HEK293 (cell line): ENCODE measurements at regions not wholly inside any gene's neighbourhood (a gene's known extent, or its start where the extent isn't known, plus 50 kb on each side); places are given as distances from the start of the nearest gene placed in this dataset.

ENCODE experiments used
- CTCF ChIA-PET: fragments of 350-600 bp; formaldehyde crosslinking; extraction: SDS; loops from one replicate; lab custom pipeline; 2021; ENCODE audit warnings: antibody characterized with exemption; lab: Yijun Ruan, JAX
- POLR2A ChIA-PET: fragments of 300-600 bp; formaldehyde crosslinking; extraction: SDS; loops from one replicate; lab custom pipeline; 2020; ENCODE audit warnings: antibody characterized with exemption, inconsistent platforms; lab: Yijun Ruan, JAX
- H3K27ac ChIP-seq: fragments of 200-500 bp; sonication (Bioruptor generic); 2 replicates; pipeline ENCODE4 v1.5.1; 2014; ENCODE audit warnings: low read depth, low read length, control low read depth, inconsistent platforms; ENCODE audit errors: extremely low read depth
- H3K36me3 ChIP-seq, 2 experiments: fragments of 200-500 bp in 1 of 2; sonication (Bioruptor generic) in 1 of 2; 1 replicate in 1 of 2; 2 replicates in 1 of 2; pipeline ENCODE4 v1.5.1; 2014 to 2017; ENCODE audit warnings: inconsistent platforms in 2 of 2, low read length in 2 of 2; ENCODE audit not compliant: control insufficient read depth in 2 of 2, insufficient read depth in 1 of 2
- H3K4me1 ChIP-seq: fragments of 200-500 bp; sonication (Bioruptor generic); 2 replicates; pipeline ENCODE4 v1.5.1; 2014; ENCODE audit warnings: mild to moderate bottlenecking, low read length, inconsistent platforms; ENCODE audit not compliant: control insufficient read depth, insufficient read depth
- H3K4me3 ChIP-seq: 2 replicates; pipeline ENCODE4 v1.5.1; 2011; ENCODE audit warnings: low read depth, mild to moderate bottlenecking, control low read depth, low read length, moderate library complexity
- H3K9me3 ChIP-seq: fragments of 200-500 bp; sonication (Bioruptor generic); 2 replicates; pipeline ENCODE4 v1.5.1; 2014; ENCODE audit warnings: low read depth, low read length, inconsistent platforms; ENCODE audit not compliant: control insufficient read depth, insufficient read depth
- AEBP2 ChIP-seq: fragments of 450-650 bp; formaldehyde crosslinking; IDR thresholded peaks from 2 replicates; pipeline ENCODE4 v1.5.1; 2016; ENCODE audit warnings: missing biosample characterization, missing genetic modification characterization, borderline replicate concordance
- HIC1 ChIP-seq: fragments of 450-650 bp; formaldehyde crosslinking; IDR thresholded peaks from 2 replicates; pipeline ENCODE4 v1.5.1; 2016; ENCODE audit warnings: missing biosample characterization, missing genetic modification characterization
- HOXD13 ChIP-seq: sonication (generic); formaldehyde crosslinking; IDR thresholded peaks from 2 replicates; pipeline ENCODE4 v1.8.0; 2022; ENCODE audit warnings: missing genetic modification reagents, borderline replicate concordance
- MEIS1 ChIP-seq: sonication (generic); formaldehyde crosslinking; IDR thresholded peaks from 2 replicates; pipeline ENCODE4 v1.8.1; 2022; ENCODE audit warnings: missing genetic modification reagents, mild to moderate bottlenecking, borderline replicate concordance
- PRDM10 ChIP-seq: fragments of 450-650 bp; formaldehyde crosslinking; IDR thresholded peaks from 2 replicates; pipeline ENCODE4 v1.5.1; 2016; ENCODE audit warnings: missing biosample characterization, missing genetic modification characterization
- TRIM28 ChIP-seq: IDR thresholded peaks from 2 replicates; pipeline ENCODE4 v1.6.1; 2011; ENCODE audit warnings: low read length, control low read depth, borderline replicate concordance
- ZBTB1 ChIP-seq: fragments of 450-650 bp; formaldehyde crosslinking; IDR thresholded peaks from 2 replicates; pipeline ENCODE4 v1.5.1; 2016; ENCODE audit warnings: missing biosample characterization, missing genetic modification characterization
- ZBTB8A ChIP-seq: fragments of 450-650 bp; formaldehyde crosslinking; IDR thresholded peaks from 2 replicates; pipeline ENCODE4 v1.5.1; 2016; ENCODE audit warnings: missing biosample characterization, missing genetic modification characterization
- ZNF133 ChIP-seq: fragments of 450-650 bp; formaldehyde crosslinking; IDR thresholded peaks from 2 replicates; pipeline ENCODE4 v1.5.1; 2016; ENCODE audit warnings: missing biosample characterization, missing genetic modification characterization
- ZNF157 ChIP-seq: fragments of 450-650 bp; formaldehyde crosslinking; IDR thresholded peaks from 2 replicates; pipeline ENCODE4 v1.5.1; 2016; ENCODE audit warnings: missing biosample characterization, missing genetic modification characterization
- ZNF362 ChIP-seq: fragments of 450-650 bp; formaldehyde crosslinking; IDR thresholded peaks from 2 replicates; pipeline ENCODE4 v1.5.1; 2016; ENCODE audit warnings: missing biosample characterization, missing genetic modification characterization
- ZNF394 ChIP-seq: fragments of 450-650 bp; formaldehyde crosslinking; IDR thresholded peaks from 2 replicates; pipeline ENCODE4 v1.5.1; 2016; ENCODE audit warnings: missing biosample characterization, missing genetic modification characterization, mild to moderate bottlenecking, moderate library complexity, borderline replicate concordance
- ZNF416 ChIP-seq: fragments of 450-650 bp; formaldehyde crosslinking; IDR thresholded peaks from 2 replicates; pipeline ENCODE4 v1.5.1; 2016; ENCODE audit warnings: missing biosample characterization, missing genetic modification characterization
- ZNF433 ChIP-seq: fragments of 450-650 bp; formaldehyde crosslinking; IDR thresholded peaks from 2 replicates; pipeline ENCODE4 v1.5.1; 2016; ENCODE audit warnings: missing biosample characterization, missing genetic modification characterization, low read depth
- ZNF529 ChIP-seq: fragments of 450-650 bp; formaldehyde crosslinking; IDR thresholded peaks from 2 replicates; pipeline ENCODE4 v1.5.1; 2017; ENCODE audit warnings: missing genetic modification characterization, missing biosample characterization; ENCODE audit not compliant: insufficient replicate concordance
- ZNF596 ChIP-seq: fragments of 450-650 bp; IDR thresholded peaks from 2 replicates; pipeline ENCODE4 v1.5.0; 2018; ENCODE audit warnings: missing biosample characterization, mild to moderate bottlenecking, missing genetic modification characterization, moderate library complexity
- ZNF610 ChIP-seq: fragments of 450-650 bp; formaldehyde crosslinking; IDR thresholded peaks from 2 replicates; pipeline ENCODE4 v1.5.1; 2016; ENCODE audit warnings: missing biosample characterization, missing genetic modification characterization, borderline replicate concordance
- ZNF626 ChIP-seq: fragments of 450-650 bp; sonication (Bioruptor Pico); formaldehyde crosslinking; IDR thresholded peaks from 2 replicates; pipeline ENCODE4 v1.5.1; 2018; ENCODE audit warnings: missing biosample characterization, missing genetic modification characterization, inconsistent platforms
- ZNF670 ChIP-seq: fragments of 450-650 bp; formaldehyde crosslinking; IDR thresholded peaks from 2 replicates; pipeline ENCODE4 v1.5.1; 2016; ENCODE audit warnings: missing biosample characterization, missing genetic modification characterization, low read depth
- ZNF76 ChIP-seq: fragments of 450-650 bp; formaldehyde crosslinking; IDR thresholded peaks from 2 replicates; pipeline ENCODE4; 2016; ENCODE audit warnings: low read depth, missing biosample characterization, missing genetic modification characterization, borderline replicate concordance
- ZNF776 ChIP-seq: fragments of 450-650 bp; formaldehyde crosslinking; IDR thresholded peaks from 2 replicates; pipeline ENCODE4 v1.5.0; 2017; ENCODE audit warnings: missing biosample characterization, missing genetic modification characterization, borderline replicate concordance
- ZSCAN16 ChIP-seq: fragments of 450-650 bp; formaldehyde crosslinking; IDR thresholded peaks from 2 replicates; pipeline ENCODE4 v1.5.1; 2016; ENCODE audit warnings: missing biosample characterization, missing genetic modification characterization

GRCh38 chr11:113540416-113541330, 65.5 kb upstream of the DRD2 start (continued):
- TF ChIP-seq HIC1 (tag by site-specific recombination) (no peak), ZNF776 (tag by site-specific recombination) (no peak), MEIS1 (CRISPR knock-in tag) (no peak), ZNF76 (no peak), ZNF610 (tag by site-specific recombination) (no peak)
- TF ChIP-seq, all 188 proteins: peak for 0

- POLR2A ChIA-PET, result no interaction called here
- no peaks in the 10 kb centered on the region for H3K36me3 ChIP-seq
- H3K4me1 ChIP-seq, result no peaks in the 10 kb centered on the region
- H3K9me3 ChIP-seq, result no peaks in the 10 kb centered on the region
- H3K4me3 ChIP-seq, result no peak overlapping the region
- no peak overlapping the region for H3K27ac ChIP-seq
- TF ChIP-seq ZBTB8A (tag by site-specific recombination) (no peak), PRDM10 (tag by site-specific recombination) (peak; percentile 14; the same call in 1 of the 2 replicates), ZNF670 (tag by site-specific recombination) (no peak), ZBTB1 (tag by site-specific recombination) (no peak)
- CTCF ChIA-PET, result interaction anchor here (0.8 to 1.1 kb wide), 2 partner anchors 9 to 15 kb away, joined by 3 read pairs; no protein-coding TSS in a partner anchor
Observed at GRCh38 chr11:113538451-113539412, 63.5 kb upstream of the DRD2 start.

GRCh38 chr11:113534625-113535024, 59.4 kb upstream of the DRD2 start:
- ChIA-PET CTCF (interaction anchor here (1.1 to 5.4 kb wide), 5 partner anchors 9 to 230 kb away, joined by 3 to 24 read pairs (median 16); no protein-coding TSS in a partner anchor), POLR2A (no interaction called here)
- TF ChIP-seq ZNF433 (no peak), ZNF157 (no peak), ZNF133 (tag by site-specific recombination) (no peak), ZNF362 (tag by site-specific recombination) (no peak), ZNF596 (tag by site-specific recombination) (no peak), ZNF394 (tag by site-specific recombination) (no peak), ZSCAN16 (tag by site-specific recombination) (no peak), ZNF626 (no peak), TRIM28 (no peak), ZNF529 (tag by site-specific recombination) (no peak), AEBP2 (tag by site-specific recombination) (no peak), ZNF416 (no peak), HOXD13 (CRISPR knock-in tag) (no peak)

More at GRCh38 chr11:113534625-113535024, 59.4 kb upstream of the DRD2 start:
- Histone ChIP-seq H3K36me3 (no peaks in the 10 kb centered on the region), H3K4me1 (no peaks in the 10 kb centered on the region), H3K27ac (no peak overlapping the region), H3K4me3 (no peak overlapping the region), H3K9me3 (no peaks in the 10 kb centered on the region)
